ENCODE measurements at regions not wholly inside any gene's neighbourhood (a gene's known extent, or its start where the extent isn't known, plus 50 kb on each side); places are given as distances from the start of the nearest gene placed in this dataset.
"Not testable (repeated sequence)": the region's sequence is repeated elsewhere in the genome, so short reads cannot be mapped to it uniquely, and the experiment has no call there.

- no peak for DNase-seq
Measured at GRCh38 chr2:72031346-72032110, 116.1 kb downstream of the CYP26B1 start.

- DNase-seq = no peak
Measured at GRCh38 chr2:72028996-72029395, 118.7 kb downstream of the CYP26B1 start.

GRCh38 chr2:72028351-72028995 lies 119.2 kb downstream of the CYP26B1 start:
- no peak for DNase-seq

- DNase-seq = no peak
Measured at GRCh38 chr2:72027426-72028161, 120.1 kb downstream of the CYP26B1 start.

- no peak for DNase-seq
Measured at GRCh38 chr2:72026819-72027425, 120.7 kb downstream of the CYP26B1 start.

- no peak for DNase-seq
Measured at GRCh38 chr2:72024451-72025175, 123.0 kb downstream of the CYP26B1 start.

GRCh38 chr2:72023678-72024390 lies 123.8 kb downstream of the CYP26B1 start:
- DNase-seq = no peak

GRCh38 chr2:72021371-72021770 lies 126.3 kb downstream of the CYP26B1 start:
- DNase-seq = not testable (repeated sequence)

GRCh38 chr2:72015266-72015665 lies 132.4 kb downstream of the CYP26B1 start:
- DNase-seq = no peak

GRCh38 chr2:72014831-72015230 lies 132.8 kb downstream of the CYP26B1 start:
- DNase-seq = no peak

GRCh38 chr2:72013726-72014125 lies 133.9 kb downstream of the CYP26B1 start:
- DNase-seq = no peak

GRCh38 chr2:72012886-72013574 lies 134.6 kb downstream of the CYP26B1 start:
- no peak for DNase-seq

- no peak for DNase-seq
Measured at GRCh38 chr2:72011791-72012190, 135.9 kb downstream of the CYP26B1 start.

- no peak for DNase-seq
Measured at GRCh38 chr2:72011370-72011689, 136.3 kb downstream of the CYP26B1 start.

GRCh38 chr2:72010647-72011369 lies 136.9 kb downstream of the CYP26B1 start:
- DNase-seq = no peak

GRCh38 chr2:72008608-72009007 lies 139.1 kb downstream of the CYP26B1 start:
- DNase-seq = no peak

- DNase-seq = no peak
Measured at GRCh38 chr2:72007402-72007801, 140.3 kb downstream of the CYP26B1 start.

GRCh38 chr2:72006188-72006736 lies 141.4 kb downstream of the CYP26B1 start:
- DNase-seq = no peak

GRCh38 chr2:72004976-72005375 lies 142.7 kb downstream of the CYP26B1 start:
- DNase-seq = no peak

All from tongue (tissue), 1 donor.